DND-41 (cell line): ENCODE measurements at regions not wholly inside any gene's neighbourhood (a gene's known extent, or its start where the extent isn't known, plus 50 kb on each side); places are given as distances from the start of the nearest gene placed in this dataset.

Experiments used
- ATAC-seq: fragments of 200-7000 bp; cut with Tn5 transposase; 3 replicates; pipeline ENCODE4 v1.9.1; 2021; ENCODE audit warnings: low read depth; ENCODE audit not compliant: insufficient read depth
- DNase-seq: peaks from one replicate; pipeline ENCODE4 v3.0.0-alpha.2; 2020
- H2AFZ ChIP-seq: 2 replicates; pipeline ENCODE4 v1.6.0; 2012; ENCODE audit warnings: low read depth, low read length
- H3K27ac ChIP-seq: 2 replicates; pipeline ENCODE4 v1.5.1; 2012; ENCODE audit warnings: low read length, inconsistent platforms
- H3K27me3 ChIP-seq: fragments of 200-600 bp; sonication (generic); 2 replicates; pipeline ENCODE4 v1.6.0; 2012; ENCODE audit warnings: low read length, mild to moderate bottlenecking, inconsistent platforms; ENCODE audit not compliant: insufficient read depth, poor library complexity
- H3K36me3 ChIP-seq: 2 replicates; pipeline ENCODE4 v1.5.1; 2012; ENCODE audit warnings: low read length, inconsistent platforms; ENCODE audit not compliant: insufficient read depth
- H3K4me1 ChIP-seq: 2 replicates; pipeline ENCODE4 v1.5.1; 2012; ENCODE audit warnings: mild to moderate bottlenecking, low read length; ENCODE audit not compliant: insufficient read depth
- H3K4me2 ChIP-seq: 2 replicates; pipeline ENCODE4 v1.6.0; 2012; ENCODE audit warnings: mild to moderate bottlenecking, moderate library complexity, low read length, inconsistent platforms; ENCODE audit not compliant: insufficient read depth
- H3K4me3 ChIP-seq, 2 experiments: fragments of 200-600 bp in 1 of 2; shearing (Covaris generic) in 1 of 2; 2 replicates each; pipeline ENCODE4 v1.5.1; 2012 to 2016; ENCODE audit warnings: inconsistent platforms in 2 of 2, low read length in 2 of 2, mild to moderate bottlenecking in 2 of 2, low read depth in 1 of 2, moderate library complexity in 1 of 2
- H3K79me2 ChIP-seq: 2 replicates; pipeline ENCODE4 v1.6.0; 2012; ENCODE audit warnings: low read length, inconsistent platforms; ENCODE audit not compliant: insufficient read depth
- H3K9ac ChIP-seq: 2 replicates; pipeline ENCODE4 v1.6.0; 2012; ENCODE audit warnings: low read depth, mild to moderate bottlenecking, inconsistent platforms, low read length, moderate library complexity
- H3K9me3 ChIP-seq: 2 replicates; pipeline ENCODE4 v1.5.1; 2012; ENCODE audit warnings: low read length, moderate library complexity, mild to moderate bottlenecking, inconsistent platforms; ENCODE audit not compliant: insufficient read depth, severe bottlenecking
- H4K20me1 ChIP-seq: 2 replicates; pipeline ENCODE4 v1.6.0; 2012; ENCODE audit warnings: low read length; ENCODE audit not compliant: insufficient read depth
- CTCF ChIP-seq: IDR thresholded peaks from 2 replicates; pipeline ENCODE4 v1.5.1; 2012; ENCODE audit warnings: borderline replicate concordance, low read length, moderate library complexity, mild to moderate bottlenecking; ENCODE audit not compliant: poor library complexity, severe bottlenecking; ENCODE audit errors: extremely low read depth
- EZH2 ChIP-seq: IDR thresholded peaks from 3 replicates; pipeline ENCODE4 v1.6.1; 2012; ENCODE audit warnings: borderline replicate concordance, low read depth, mild to moderate bottlenecking, moderate library complexity, low read length, inconsistent platforms; ENCODE audit not compliant: severe bottlenecking

- Histone ChIP-seq H3K79me2 (no peaks in the 10 kb centered on the region), H3K36me3 (no peaks in the 10 kb centered on the region), H4K20me1 (no peaks in the 10 kb centered on the region), H3K9me3 (no peaks in the 10 kb centered on the region), H3K4me3 (no peak overlapping the region), H3K27ac (no peak overlapping the region), H3K4me2 (no peak overlapping the region), H3K4me1 (no peaks in the 10 kb centered on the region), H2AFZ (no peak overlapping the region), H3K27me3 (no peaks in the 10 kb centered on the region), H3K9ac (no peak overlapping the region)
- no peak for ATAC-seq
- TF ChIP-seq EZH2 (no peak), CTCF (no peak)
- no peak for DNase-seq
Observed at GRCh38 chr4:66059556-66059955, 389.3 kb upstream of the EPHA5 start.

GRCh38 chr4:66059136-66059535 is 388.8 kb upstream of the EPHA5 start:
- Histone ChIP-seq H3K4me2 (no peak overlapping the region), H3K4me1 (no peaks in the 10 kb centered on the region), H3K9me3 (no peaks in the 10 kb centered on the region), H4K20me1 (no peaks in the 10 kb centered on the region), H3K27me3 (no peaks in the 10 kb centered on the region), H3K36me3 (no peaks in the 10 kb centered on the region), H3K27ac (no peak overlapping the region), H3K4me3 (no peak overlapping the region), H3K9ac (no peak overlapping the region), H3K79me2 (no peaks in the 10 kb centered on the region), H2AFZ (no peak overlapping the region)
- no peak for TF ChIP-seq CTCF
- no peak for TF ChIP-seq EZH2
- DNase-seq (no peak), ATAC-seq (no peak)

GRCh38 chr4:66055999-66056398 is 385.7 kb upstream of the EPHA5 start:
- Histone ChIP-seq H3K9me3 (no peaks in the 10 kb centered on the region), H3K36me3 (no peaks in the 10 kb centered on the region), H3K27me3 (no peaks in the 10 kb centered on the region), H3K4me3 (no peak overlapping the region), H3K9ac (no peak overlapping the region), H4K20me1 (no peaks in the 10 kb centered on the region), H3K27ac (no peak overlapping the region), H3K79me2 (no peaks in the 10 kb centered on the region), H3K4me1 (no peaks in the 10 kb centered on the region), H3K4me2 (no peak overlapping the region), H2AFZ (no peak overlapping the region)
- no peak for DNase-seq
- TF ChIP-seq CTCF (no peak), EZH2 (no peak)
- ATAC-seq = no peak

GRCh38 chr4:66052426-66052825 is 382.1 kb upstream of the EPHA5 start:
- H3K79me2 ChIP-seq = no peaks in the 10 kb centered on the region
- ATAC-seq = no peak
- no peaks in the 10 kb centered on the region for H3K27me3 ChIP-seq
- no peaks in the 10 kb centered on the region for H4K20me1 ChIP-seq
- no peak overlapping the region; the same call in 1 of the 2 replicates for H2AFZ ChIP-seq
- no peak for DNase-seq
- no peak overlapping the region for H3K4me3 ChIP-seq
- no peaks in the 10 kb centered on the region for H3K4me1 ChIP-seq
- H3K4me2 ChIP-seq = no peak overlapping the region
- no peak for TF ChIP-seq EZH2
- TF ChIP-seq CTCF = no peak
- no peak overlapping the region for H3K27ac ChIP-seq
- no peak overlapping the region for H3K9ac ChIP-seq
- no peaks in the 10 kb centered on the region for H3K36me3 ChIP-seq
- H3K9me3 ChIP-seq = no peaks in the 10 kb centered on the region
